Ovary (tissue), 3 donors: ENCODE measurements at regions not wholly inside any gene's neighbourhood (a gene's known extent, or its start where the extent isn't known, plus 50 kb on each side); places are given as distances from the start of the nearest gene placed in this dataset.

ENCODE experiments used
- EP300 ChIP-seq: sonication (generic); formaldehyde crosslinking; IDR thresholded peaks from one replicate; pipeline ENCODE4 v1.6.1; 2017; ENCODE audit warnings: antibody characterized with exemption
- POLR2A ChIP-seq: fragments of 450-650 bp; IDR thresholded peaks from one replicate; pipeline ENCODE4 v1.6.1; 2017; ENCODE audit warnings: antibody characterized with exemption, mild to moderate bottlenecking, moderate library complexity
- TF ChIP-seq, protein P1 (sequence below), 3 donors: fragments of 450-650 bp in 2 of 3; fragments of 200-600 bp in 1 of 3; IDR thresholded peaks; one replicate each; pipeline versions ENCODE4 v1.5.1 to v1.8.0; 2016 to 2022; ENCODE audit warnings: antibody characterized with exemption in 3 of 3, mild to moderate bottlenecking in 1 of 3
- donor health status: DM: no; HTN: no; CAD: no.

- TF ChIP-seq EP300, result no peak
- no peak for TF ChIP-seq POLR2A
- TF ChIP-seq, protein P1, sequence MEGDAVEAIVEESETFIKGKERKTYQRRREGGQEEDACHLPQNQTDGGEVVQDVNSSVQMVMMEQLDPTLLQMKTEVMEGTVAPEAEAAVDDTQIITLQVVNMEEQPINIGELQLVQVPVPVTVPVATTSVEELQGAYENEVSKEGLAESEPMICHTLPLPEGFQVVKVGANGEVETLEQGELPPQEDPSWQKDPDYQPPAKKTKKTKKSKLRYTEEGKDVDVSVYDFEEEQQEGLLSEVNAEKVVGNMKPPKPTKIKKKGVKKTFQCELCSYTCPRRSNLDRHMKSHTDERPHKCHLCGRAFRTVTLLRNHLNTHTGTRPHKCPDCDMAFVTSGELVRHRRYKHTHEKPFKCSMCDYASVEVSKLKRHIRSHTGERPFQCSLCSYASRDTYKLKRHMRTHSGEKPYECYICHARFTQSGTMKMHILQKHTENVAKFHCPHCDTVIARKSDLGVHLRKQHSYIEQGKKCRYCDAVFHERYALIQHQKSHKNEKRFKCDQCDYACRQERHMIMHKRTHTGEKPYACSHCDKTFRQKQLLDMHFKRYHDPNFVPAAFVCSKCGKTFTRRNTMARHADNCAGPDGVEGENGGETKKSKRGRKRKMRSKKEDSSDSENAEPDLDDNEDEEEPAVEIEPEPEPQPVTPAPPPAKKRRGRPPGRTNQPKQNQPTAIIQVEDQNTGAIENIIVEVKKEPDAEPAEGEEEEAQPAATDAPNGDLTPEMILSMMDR (IDR thresholded peaks at IDR 0.05), result no peak
Measured at GRCh38 chr6:22667855-22668254, 98.5 kb downstream of the HDGFL1 start.
